ENCODE measurements at regions not wholly inside any gene's neighbourhood (a gene's known extent, or its start where the extent isn't known, plus 50 kb on each side); places are given as distances from the start of the nearest gene placed in this dataset.
A peak's percentile ranks its signal among the peaks of the same experiment; 100 is the strongest.

- Histone ChIP-seq H3K4me3 (ENCODE audit: low read length) (no peak overlapping the region), H3K27me3 (ENCODE audit: control insufficient read depth, insufficient read depth, low read length) (no peaks in the 10 kb centered on the region), H3K4me1 (ENCODE audit: control insufficient read depth, insufficient read depth, low read length) (peaks cover 22% of the 10 kb centered on the region), H3K36me3 (ENCODE audit: control insufficient read depth, insufficient read depth, low read length) (no peaks in the 10 kb centered on the region), H3K9me3 (ENCODE audit: control insufficient read depth, low read depth, low read length) (no peaks in the 10 kb centered on the region), H3K27ac (ENCODE audit: low read length) (peak overlapping the region; percentile 70)
- WGBS (ENCODE audit: insufficient coverage, low lambda C conversion rate): no CpG with 5 or more reads among the region's 2 CpGs
- DNase-seq: no peak
Observed at GRCh38 chr5:145510769-145511168, 324.4 kb downstream of the PRELID2 start.

DNA sequence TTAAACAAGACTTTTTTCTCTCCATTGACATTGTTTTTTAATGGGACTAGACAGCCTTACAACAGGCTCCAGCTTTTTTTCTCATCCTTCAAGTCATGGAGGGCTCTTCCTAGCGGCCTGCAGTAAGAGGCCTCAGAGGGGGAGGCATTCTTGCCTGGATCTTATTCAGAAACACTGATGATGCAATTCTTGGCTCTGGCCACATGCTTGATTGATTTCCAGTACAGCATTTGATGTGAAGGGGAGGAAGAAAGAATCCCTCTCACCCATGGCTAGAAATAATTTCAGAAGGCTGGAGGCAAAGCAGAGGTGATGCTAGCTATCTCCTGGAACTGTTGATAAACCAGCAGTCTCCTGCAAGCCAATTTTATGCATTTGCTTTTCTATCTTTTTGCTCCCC lies 324.8 kb downstream of the PRELID2 start:
- H3K9me3 ChIP-seq (ENCODE audit: control insufficient read depth, low read depth, low read length): no peaks in the 10 kb centered on the region
- no peak overlapping the region for H3K4me3 ChIP-seq (ENCODE audit: low read length)
- H3K4me1 ChIP-seq (ENCODE audit: control insufficient read depth, insufficient read depth, low read length): peaks cover 22% of the 10 kb centered on the region
- H3K27ac ChIP-seq (ENCODE audit: low read length): peak overlapping the region; percentile 70
- peak in 1 of 2 donors; percentile 42 for DNase-seq
- H3K36me3 ChIP-seq (ENCODE audit: control insufficient read depth, insufficient read depth, low read length): no peaks in the 10 kb centered on the region
- WGBS (ENCODE audit: insufficient coverage, low lambda C conversion rate): no CpG with 5 or more reads among the region's 1 CpG
- H3K27me3 ChIP-seq (ENCODE audit: control insufficient read depth, insufficient read depth, low read length): no peaks in the 10 kb centered on the region

DNA sequence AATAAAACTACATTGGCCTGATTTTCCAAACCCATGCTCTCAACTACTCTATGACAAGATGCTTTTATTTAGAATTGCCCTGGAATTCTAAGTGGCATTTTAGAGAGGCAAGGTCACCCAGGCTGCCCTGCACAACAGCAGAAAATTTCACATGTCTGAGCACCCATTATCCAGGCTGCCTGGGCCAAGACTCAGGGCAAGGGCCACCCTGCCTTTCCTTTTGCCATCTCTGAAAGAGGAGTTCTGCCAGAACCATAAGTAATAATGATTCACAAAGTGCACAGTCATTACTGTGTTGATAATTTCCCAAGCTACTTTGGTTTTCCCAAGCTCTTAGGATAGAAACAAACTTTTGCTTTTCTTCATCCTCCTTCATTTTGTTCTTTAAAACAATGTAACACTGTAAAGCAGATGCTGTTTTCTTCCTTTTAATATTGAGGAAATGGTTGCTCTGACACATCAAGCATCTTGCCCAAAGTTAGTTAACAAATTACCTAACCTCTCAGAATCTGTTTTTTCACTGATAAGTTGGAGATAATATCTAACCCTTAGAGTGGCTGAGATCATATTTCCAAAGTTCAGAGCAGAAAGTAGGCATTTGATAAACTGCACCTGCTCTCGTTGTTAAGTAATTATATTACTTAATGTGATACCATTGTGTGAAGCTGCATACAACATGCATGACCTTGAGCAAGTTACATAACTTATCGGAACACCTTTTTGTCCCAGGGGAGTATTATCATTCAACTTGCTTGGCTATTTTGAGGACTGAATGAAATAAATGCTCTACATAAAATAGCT lies 325.6 kb downstream of the PRELID2 start:
- Histone ChIP-seq H3K4me1 (ENCODE audit: control insufficient read depth, insufficient read depth, low read length) (peaks cover 22% of the 10 kb centered on the region), H3K27ac (ENCODE audit: low read length) (peak overlapping the region; percentile 70), H3K9me3 (ENCODE audit: control insufficient read depth, low read depth, low read length) (no peaks in the 10 kb centered on the region), H3K36me3 (ENCODE audit: control insufficient read depth, insufficient read depth, low read length) (no peaks in the 10 kb centered on the region), H3K27me3 (ENCODE audit: control insufficient read depth, insufficient read depth, low read length) (no peaks in the 10 kb centered on the region), H3K4me3 (ENCODE audit: low read length) (no peak overlapping the region)
- WGBS (ENCODE audit: insufficient coverage, low lambda C conversion rate): no CpG with 5 or more reads among the region's 2 CpGs
- peak; percentile 45 to 84 for DNase-seq

GRCh38 chr5:145506185-145506850 lies 328.8 kb downstream of the PRELID2 start:
- Histone ChIP-seq H3K27ac (ENCODE audit: low read length) (no peak overlapping the region), H3K4me3 (ENCODE audit: low read length) (no peak overlapping the region), H3K4me1 (ENCODE audit: control insufficient read depth, insufficient read depth, low read length) (peaks cover 25% of the 10 kb centered on the region), H3K9me3 (ENCODE audit: control insufficient read depth, low read depth, low read length) (peaks cover 4% of the 10 kb centered on the region), H3K36me3 (ENCODE audit: control insufficient read depth, insufficient read depth, low read length) (no peaks in the 10 kb centered on the region), H3K27me3 (ENCODE audit: control insufficient read depth, insufficient read depth, low read length) (no peaks in the 10 kb centered on the region)
- DNase-seq: no peak
- WGBS (ENCODE audit: insufficient coverage, low lambda C conversion rate): 80% methylated on average over 1 of the region's 3 CpGs

DNA sequence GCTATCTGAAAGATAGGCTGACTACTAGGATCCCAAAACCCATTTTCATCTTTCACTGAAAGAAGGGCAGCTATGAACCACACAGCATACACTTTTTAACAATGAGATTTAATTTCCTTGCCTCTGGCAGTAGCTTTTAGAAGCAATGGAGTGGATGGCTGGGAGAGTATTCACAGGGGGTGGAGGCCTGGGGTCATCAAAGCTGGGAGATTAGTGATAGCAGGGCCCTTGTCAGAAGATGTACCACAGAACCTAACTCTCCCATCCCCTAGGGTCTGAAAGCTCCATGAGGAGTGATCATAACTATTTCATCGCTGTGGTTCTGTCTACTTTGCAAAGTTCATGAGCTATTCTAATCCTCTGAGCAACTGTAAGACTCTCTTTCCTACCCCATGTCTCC lies 332.2 kb downstream of the PRELID2 start:
- no CpG with 5 or more reads among the region's 1 CpG for WGBS (ENCODE audit: insufficient coverage, low lambda C conversion rate)
- no peak for DNase-seq
- H3K36me3 ChIP-seq (ENCODE audit: control insufficient read depth, insufficient read depth, low read length): no peaks in the 10 kb centered on the region
- H3K27ac ChIP-seq (ENCODE audit: low read length): no peak overlapping the region
- peaks cover 4% of the 10 kb centered on the region for H3K9me3 ChIP-seq (ENCODE audit: control insufficient read depth, low read depth, low read length)
- no peaks in the 10 kb centered on the region for H3K27me3 ChIP-seq (ENCODE audit: control insufficient read depth, insufficient read depth, low read length)
- peaks cover 20% of the 10 kb centered on the region for H3K4me1 ChIP-seq (ENCODE audit: control insufficient read depth, insufficient read depth, low read length)
- no peak overlapping the region for H3K4me3 ChIP-seq (ENCODE audit: low read length)

- peak; percentile 94 to 98 for DNase-seq
- Histone ChIP-seq H3K4me3 (ENCODE audit: low read length) (no peak overlapping the region), H3K4me1 (ENCODE audit: control insufficient read depth, insufficient read depth, low read length) (peaks cover 20% of the 10 kb centered on the region), H3K27me3 (ENCODE audit: control insufficient read depth, insufficient read depth, low read length) (no peaks in the 10 kb centered on the region), H3K36me3 (ENCODE audit: control insufficient read depth, insufficient read depth, low read length) (no peaks in the 10 kb centered on the region), H3K9me3 (ENCODE audit: control insufficient read depth, low read depth, low read length) (peaks cover 4% of the 10 kb centered on the region), H3K27ac (ENCODE audit: low read length) (peak overlapping the region; percentile 88)
- WGBS (ENCODE audit: insufficient coverage, low lambda C conversion rate): no CpG with 5 or more reads among the region's 4 CpGs
Observed at GRCh38 chr5:145500710-145501109, 334.4 kb downstream of the PRELID2 start.

DNA sequence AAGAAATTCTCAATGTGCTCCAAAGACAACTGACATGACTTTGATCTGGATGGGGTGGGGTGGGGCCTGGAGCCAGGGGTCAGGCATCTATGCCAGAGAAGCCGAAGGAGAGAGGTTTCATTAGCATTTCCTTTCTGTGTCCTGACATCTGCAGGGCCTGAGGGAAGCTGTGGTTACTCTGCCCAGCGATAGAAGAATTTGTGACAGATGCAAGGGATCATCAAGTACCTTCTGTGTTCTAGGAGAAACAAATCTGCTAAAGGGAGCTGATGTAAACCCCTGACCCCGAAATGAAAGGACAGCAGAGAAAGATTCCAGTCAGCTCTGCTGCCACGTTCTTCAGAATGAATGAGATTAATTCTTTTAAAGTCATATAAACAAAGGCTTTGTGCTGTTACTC lies 335.7 kb downstream of the PRELID2 start:
- WGBS (ENCODE audit: insufficient coverage, low lambda C conversion rate): no CpG with 5 or more reads among the region's 4 CpGs
- Histone ChIP-seq H3K27me3 (ENCODE audit: control insufficient read depth, insufficient read depth, low read length) (no peaks in the 10 kb centered on the region), H3K4me1 (ENCODE audit: control insufficient read depth, insufficient read depth, low read length) (peaks cover 20% of the 10 kb centered on the region), H3K9me3 (ENCODE audit: control insufficient read depth, low read depth, low read length) (peaks cover 4% of the 10 kb centered on the region), H3K27ac (ENCODE audit: low read length) (peak overlapping the region; percentile 88), H3K36me3 (ENCODE audit: control insufficient read depth, insufficient read depth, low read length) (no peaks in the 10 kb centered on the region), H3K4me3 (ENCODE audit: low read length) (no peak overlapping the region)
- DNase-seq: no peak

- Histone ChIP-seq H3K9me3 (ENCODE audit: control insufficient read depth, low read depth, low read length) (peaks cover 2% of the 10 kb centered on the region), H3K27ac (ENCODE audit: low read length) (no peak overlapping the region), H3K27me3 (ENCODE audit: control insufficient read depth, insufficient read depth, low read length) (no peaks in the 10 kb centered on the region), H3K4me3 (ENCODE audit: low read length) (no peak overlapping the region), H3K4me1 (ENCODE audit: control insufficient read depth, insufficient read depth, low read length) (peaks cover 20% of the 10 kb centered on the region), H3K36me3 (ENCODE audit: control insufficient read depth, insufficient read depth, low read length) (no peaks in the 10 kb centered on the region)
- no peak for DNase-seq
- 60% methylated on average over 1 of the region's 3 CpGs for WGBS (ENCODE audit: insufficient coverage, low lambda C conversion rate)
Observed at GRCh38 chr5:145497052-145497451, 338.1 kb downstream of the PRELID2 start.

GRCh38 chr5:145495741-145496140 lies 339.4 kb downstream of the PRELID2 start:
- peak overlapping the region; percentile 16 for H3K27ac ChIP-seq (ENCODE audit: low read length)
- H3K9me3 ChIP-seq (ENCODE audit: control insufficient read depth, low read depth, low read length): no peaks in the 10 kb centered on the region
- DNase-seq: peak; percentile 44 to 69
- H3K4me1 ChIP-seq (ENCODE audit: control insufficient read depth, insufficient read depth, low read length): peaks cover 12% of the 10 kb centered on the region
- no peaks in the 10 kb centered on the region for H3K36me3 ChIP-seq (ENCODE audit: control insufficient read depth, insufficient read depth, low read length)
- no CpG with 5 or more reads among the region's 2 CpGs for WGBS (ENCODE audit: insufficient coverage, low lambda C conversion rate)
- H3K27me3 ChIP-seq (ENCODE audit: control insufficient read depth, insufficient read depth, low read length): no peaks in the 10 kb centered on the region
- H3K4me3 ChIP-seq (ENCODE audit: low read length): no peak overlapping the region

- no peaks in the 10 kb centered on the region for H3K9me3 ChIP-seq (ENCODE audit: control insufficient read depth, low read depth, low read length)
- no CpG with 5 or more reads among the region's 1 CpG for WGBS (ENCODE audit: insufficient coverage, low lambda C conversion rate)
- H3K36me3 ChIP-seq (ENCODE audit: control insufficient read depth, insufficient read depth, low read length): no peaks in the 10 kb centered on the region
- no peak for DNase-seq
- peak overlapping the region; percentile 16 for H3K27ac ChIP-seq (ENCODE audit: low read length)
- H3K4me1 ChIP-seq (ENCODE audit: control insufficient read depth, insufficient read depth, low read length): peaks cover 9% of the 10 kb centered on the region
- no peak overlapping the region for H3K4me3 ChIP-seq (ENCODE audit: low read length)
- no peaks in the 10 kb centered on the region for H3K27me3 ChIP-seq (ENCODE audit: control insufficient read depth, insufficient read depth, low read length)
Observed at GRCh38 chr5:145495196-145495595, 339.9 kb downstream of the PRELID2 start.
